Heart left ventricle (tissue), 16 donors: ENCODE measurements at regions not wholly inside any gene's neighbourhood (a gene's known extent, or its start where the extent isn't known, plus 50 kb on each side); places are given as distances from the start of the nearest gene placed in this dataset.
A peak's percentile ranks its signal among the peaks of the same experiment; 100 is the strongest.

Source experiments
- ATAC-seq, 4 donors: fragments of 200-7000 bp; cut with Tn5 transposase; one replicate each; pipeline ENCODE4 v1.9.1; 2020 to 2022; ENCODE audit warnings: moderate library complexity in 4 of 4, mild to moderate bottlenecking in 3 of 4, moderate number of reproducible peaks in 1 of 4
- DNase-seq, 5 donors: peaks; one replicate each; pipeline ENCODE4 v3.0.0-alpha.2; 2020
- H3K27ac ChIP-seq, 12 donors: fragments of 200-600 bp; sonication (generic) in 4 of 12; one replicate each; pipeline versions ENCODE4 v1.5.0 to v1.8.0; 2016 to 2022; ENCODE audit warnings: mild to moderate bottlenecking in 2 of 12
- H3K27me3 ChIP-seq, 9 donors: fragments of 200-600 bp; sonication (generic) in 2 of 9; one replicate each; pipeline versions ENCODE4 v1.5.1 to v1.8.0; 2016 to 2022; ENCODE audit warnings: mild to moderate bottlenecking in 3 of 9
- H3K36me3 ChIP-seq, 9 donors: fragments of 200-600 bp; sonication (generic) in 2 of 9; one replicate each; pipeline versions ENCODE4 v1.5.0 to v1.8.0; 2018 to 2022; ENCODE audit warnings: mild to moderate bottlenecking in 2 of 9
- H3K4me1 ChIP-seq, 12 donors: fragments of 200-600 bp; sonication (generic) in 4 of 12; one replicate each; pipeline versions ENCODE4 v1.5.0 to v1.8.0; 2016 to 2022; ENCODE audit warnings: mild to moderate bottlenecking in 3 of 12
- H3K4me3 ChIP-seq, 12 donors: fragments of 200-600 bp; sonication (generic) in 4 of 12; one replicate each; pipeline versions ENCODE4 v1.5.0 to v1.8.0; 2017 to 2022; ENCODE audit warnings: mild to moderate bottlenecking in 9 of 12, moderate library complexity in 4 of 12
- H3K9me3 ChIP-seq, 12 donors: fragments of 200-600 bp; sonication (generic) in 4 of 12; one replicate each; pipeline versions ENCODE4 v1.5.0 to v1.8.0; 2016 to 2022; ENCODE audit warnings: mild to moderate bottlenecking in 1 of 12
- POLR2A ChIP-seq, 2 donors: fragments of 450-650 bp; IDR thresholded peaks; one replicate each; pipeline ENCODE4 v1.6.1; 2017; ENCODE audit warnings: antibody characterized with exemption in 2 of 2, mild to moderate bottlenecking in 2 of 2, moderate library complexity in 2 of 2
- WGBS, 4 donors: extraction: QIAGEN DNeasy Blood & Tissue Kit in 2 of 4; methylation state at CpG; one replicate each; pipeline versions ENCODE4 v1.1.5 to v1.1.7; 2013 to 2018; 5-methylcytosine and 5-hydroxymethylcytosine counted together
- intact Hi-C, 10 donors: fragments of 100-400 bp; cut with DNase I; formaldehyde crosslinking; loops; one replicate each; pipeline versions ENCODE4 v1.11.1 to v1.14.2; 2022
- TF ChIP-seq, protein P1 (sequence below), 12 donors: fragments of 200-600 bp; sonication (generic) in 4 of 12; IDR thresholded peaks; one replicate each; pipeline versions ENCODE4 v1.5.0 to v1.8.0; 2018 to 2022; ENCODE audit warnings: antibody characterized with exemption in 12 of 12, mild to moderate bottlenecking in 5 of 12
- donor health status: ischemic (EF 13 %, LVEDD 7.1; RV severe dilation, severe dysfunction).
- donor health status: healthy with polysubstance abuse.
- donor health status: DM: no; HTN: yes; CAD: no.
- donor health status: DM: no; HTN: no; CAD: no.
- donor health status: ischemic (EF 25% LVEDD 6.9; RV normal size, moderate dysfunction).
- donor health status: ischemic (EF 25% LVEDD 5.7; RV mildly dilated, moderate dysfunction).
- donor health status: healthy.
- donor health status: DM: yes; HTN: yes; CAD: no.
- donor health status: ischemic (EF 35%, LVEDD 5.7; RV mildly dilated, moderate dysfunction).
- donor health status: nonischemic (EF 11% LVEDD 7.7; RV severe dilation, severe dysfunction).
- donor health status: DM: yes; HTN: yes; CAD: no.
- donor health status: PGD.
- donor health status: ischemic (EF 29% LVEDD 5.4; RV normal size, mild dysfunction).
- donor health status: nonischemic (EF 23%, LVEDD 6.1; RV moderate dilation, normal function).

- TF ChIP-seq, protein P1, sequence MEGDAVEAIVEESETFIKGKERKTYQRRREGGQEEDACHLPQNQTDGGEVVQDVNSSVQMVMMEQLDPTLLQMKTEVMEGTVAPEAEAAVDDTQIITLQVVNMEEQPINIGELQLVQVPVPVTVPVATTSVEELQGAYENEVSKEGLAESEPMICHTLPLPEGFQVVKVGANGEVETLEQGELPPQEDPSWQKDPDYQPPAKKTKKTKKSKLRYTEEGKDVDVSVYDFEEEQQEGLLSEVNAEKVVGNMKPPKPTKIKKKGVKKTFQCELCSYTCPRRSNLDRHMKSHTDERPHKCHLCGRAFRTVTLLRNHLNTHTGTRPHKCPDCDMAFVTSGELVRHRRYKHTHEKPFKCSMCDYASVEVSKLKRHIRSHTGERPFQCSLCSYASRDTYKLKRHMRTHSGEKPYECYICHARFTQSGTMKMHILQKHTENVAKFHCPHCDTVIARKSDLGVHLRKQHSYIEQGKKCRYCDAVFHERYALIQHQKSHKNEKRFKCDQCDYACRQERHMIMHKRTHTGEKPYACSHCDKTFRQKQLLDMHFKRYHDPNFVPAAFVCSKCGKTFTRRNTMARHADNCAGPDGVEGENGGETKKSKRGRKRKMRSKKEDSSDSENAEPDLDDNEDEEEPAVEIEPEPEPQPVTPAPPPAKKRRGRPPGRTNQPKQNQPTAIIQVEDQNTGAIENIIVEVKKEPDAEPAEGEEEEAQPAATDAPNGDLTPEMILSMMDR (IDR thresholded peaks at IDR 0.05), result no peak
- TF ChIP-seq POLR2A (IDR thresholded peaks at IDR 0.05), result peak in 1 of 2 donors; percentile 15
- intact Hi-C loops, result loop anchor here in 4 of 10 donors (2.0 to 10.0 kb wide), 4 partner anchors 53 to 74 kb away; partner anchors contain the start of gene KDM7A (in 3 of the 4)
- 1 to 2% (median 1%) methylated on average over 37 to 57 of the region's 57 CpGs for WGBS, 4 donors
- Histone ChIP-seq H3K4me1 (peaks cover 0 to 41% (median 10%) of the 10 kb centered on the region in 12 donors), H3K27ac (peak overlapping the region in 7 of 12 donors; percentile 15 to 84 (median 48)), H3K9me3 (no peaks in the 10 kb centered on the region), H3K4me3 (peak overlapping the region; percentile 16 to 68 (median 54)), H3K36me3 (no peaks in the 10 kb centered on the region), H3K27me3 (peaks cover 0 to 7% (median 0%) of the 10 kb centered on the region in 9 donors)
- ATAC-seq (peak in 3 of 4 donors; percentile 5 to 67 (median 65)), DNase-seq (peak; percentile 20 to 84 (median 48))
These were observed 53.7 kb upstream of the KDM7A start for GRCh38 chr7:140230516-140230860.

DNA sequence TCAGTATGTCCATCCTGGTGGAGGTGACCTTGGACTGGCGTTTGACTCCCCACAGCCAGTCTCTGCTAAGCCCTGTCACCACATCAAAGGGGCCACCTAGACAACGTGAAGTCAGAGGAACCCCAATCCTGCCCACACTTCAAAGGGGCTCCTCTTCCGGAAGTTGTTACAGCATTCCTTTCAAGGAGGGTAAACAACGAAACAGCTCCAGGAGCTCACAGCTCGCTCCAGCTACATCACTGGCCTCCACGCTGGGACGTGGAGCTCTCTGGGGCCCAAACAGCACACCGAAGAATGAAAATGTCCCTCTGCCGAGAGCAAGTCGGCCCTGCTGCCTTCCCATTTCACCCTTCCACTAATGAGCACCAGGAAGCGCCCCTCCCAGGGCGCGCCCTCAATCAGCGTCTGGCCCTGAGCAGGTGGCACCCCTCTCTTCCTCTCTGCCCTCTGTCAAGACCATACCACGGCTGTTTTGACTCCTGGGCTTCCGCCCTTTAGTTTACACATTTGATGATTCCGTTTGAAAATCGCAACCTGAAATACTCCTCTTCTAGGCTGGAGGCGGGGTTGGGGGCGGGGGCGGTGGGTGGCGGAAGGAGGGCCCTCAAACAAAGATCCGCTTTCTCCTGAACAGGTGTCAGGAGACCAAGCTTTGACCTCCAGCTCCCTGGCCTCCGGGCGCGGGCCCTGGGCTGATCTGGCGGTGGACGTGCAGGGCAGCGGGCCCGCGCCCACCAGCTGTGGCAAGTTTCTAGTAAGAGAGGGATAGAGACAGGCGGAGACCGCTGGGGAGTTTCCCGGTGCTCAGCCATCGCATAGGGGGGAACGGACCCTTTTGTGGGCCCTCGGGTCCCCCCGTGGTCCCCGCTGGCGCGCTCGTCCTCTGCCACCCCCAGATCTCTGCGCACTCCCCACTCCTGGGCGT lies 53.1 kb upstream of the KDM7A start:
- Histone ChIP-seq H3K27me3 (peaks cover 0 to 7% (median 0%) of the 10 kb centered on the region in 9 donors), H3K36me3 (no peaks in the 10 kb centered on the region), H3K4me1 (peaks cover 0 to 41% (median 10%) of the 10 kb centered on the region in 12 donors), H3K4me3 (peak overlapping the region; percentile 16 to 68 (median 54)), H3K27ac (peak overlapping the region in 6 of 12 donors; percentile 16 to 84 (median 49)), H3K9me3 (no peaks in the 10 kb centered on the region)
- intact Hi-C loops, result loop anchor here in 5 of 10 donors (2.0 to 10.0 kb wide), 5 partner anchors 38 to 75 kb away; partner anchors contain the start of gene KDM7A (in 3 of the 5)
- 13 to 24% (median 18%) methylated on average over 31 to 44 of the region's 44 CpGs for WGBS, 4 donors
- DNase-seq (peak in 4 of 5 donors; percentile 25 to 72 (median 36)), ATAC-seq (peak in 2 of 4 donors; percentile 11 to 38)
- TF ChIP-seq, protein P1 (IDR thresholded peaks at IDR 0.05), result no peak
- TF ChIP-seq POLR2A (IDR thresholded peaks at IDR 0.05), result no peak

GRCh38 chr7:140229101-140229525 lies 52.3 kb upstream of the KDM7A start:
- Histone ChIP-seq H3K4me3 (no peak overlapping the region), H3K4me1 (peaks cover 0 to 41% (median 10%) of the 10 kb centered on the region in 12 donors), H3K27ac (peak overlapping the region in 1 of 12 donors; percentile 84), H3K9me3 (no peaks in the 10 kb centered on the region), H3K36me3 (no peaks in the 10 kb centered on the region), H3K27me3 (peaks cover 0 to 7% (median 0%) of the 10 kb centered on the region in 9 donors)
- DNase-seq (no peak), ATAC-seq (no peak)
- 94 to 98% (median 97%) methylated on average over 10 of the region's 10 CpGs for WGBS, 4 donors
- intact Hi-C loops, result loop anchor here in 1 of 10 donors (5.0 kb wide), 1 partner anchor 37 kb away; no protein-coding TSS in a partner anchor
- TF ChIP-seq, protein P1 (IDR thresholded peaks at IDR 0.05), result no peak
- no peak for TF ChIP-seq POLR2A (IDR thresholded peaks at IDR 0.05)
